ENCODE measurements at regions not wholly inside any gene's neighbourhood (a gene's known extent, or its start where the extent isn't known, plus 50 kb on each side); places are given as distances from the start of the nearest gene placed in this dataset.

DNA sequence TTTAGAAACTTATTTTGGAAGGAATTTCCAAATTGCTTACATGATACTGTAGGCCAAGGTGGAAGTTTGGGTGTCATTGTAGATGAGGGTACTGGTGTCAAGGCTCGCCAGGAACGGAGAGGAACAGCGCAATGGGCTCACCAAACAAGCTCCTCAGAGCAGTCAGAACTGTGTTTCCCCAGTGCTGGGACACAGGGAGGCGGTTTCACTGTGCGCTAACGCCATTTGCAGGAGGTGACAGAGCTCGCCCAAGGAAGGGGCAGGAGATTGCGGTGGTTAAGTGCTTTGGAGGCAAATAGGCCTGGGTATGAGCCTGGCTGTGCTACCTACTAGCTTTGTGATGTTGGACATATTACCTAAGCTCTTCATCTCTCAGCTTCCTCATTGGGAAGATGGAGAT is 57.3 kb downstream of the HHEX start:
- H3K4me3 ChIP-seq (ENCODE audit: low read depth, low read length) = no peak overlapping the region
- in situ Hi-C loops (cut with HindIII; ENCODE audit: low sequenced_read_pairs) = no loop called here
- TF ChIP-seq, protein P1, sequence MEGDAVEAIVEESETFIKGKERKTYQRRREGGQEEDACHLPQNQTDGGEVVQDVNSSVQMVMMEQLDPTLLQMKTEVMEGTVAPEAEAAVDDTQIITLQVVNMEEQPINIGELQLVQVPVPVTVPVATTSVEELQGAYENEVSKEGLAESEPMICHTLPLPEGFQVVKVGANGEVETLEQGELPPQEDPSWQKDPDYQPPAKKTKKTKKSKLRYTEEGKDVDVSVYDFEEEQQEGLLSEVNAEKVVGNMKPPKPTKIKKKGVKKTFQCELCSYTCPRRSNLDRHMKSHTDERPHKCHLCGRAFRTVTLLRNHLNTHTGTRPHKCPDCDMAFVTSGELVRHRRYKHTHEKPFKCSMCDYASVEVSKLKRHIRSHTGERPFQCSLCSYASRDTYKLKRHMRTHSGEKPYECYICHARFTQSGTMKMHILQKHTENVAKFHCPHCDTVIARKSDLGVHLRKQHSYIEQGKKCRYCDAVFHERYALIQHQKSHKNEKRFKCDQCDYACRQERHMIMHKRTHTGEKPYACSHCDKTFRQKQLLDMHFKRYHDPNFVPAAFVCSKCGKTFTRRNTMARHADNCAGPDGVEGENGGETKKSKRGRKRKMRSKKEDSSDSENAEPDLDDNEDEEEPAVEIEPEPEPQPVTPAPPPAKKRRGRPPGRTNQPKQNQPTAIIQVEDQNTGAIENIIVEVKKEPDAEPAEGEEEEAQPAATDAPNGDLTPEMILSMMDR (IDR thresholded peaks at IDR 0.05; ENCODE audit: low read depth, low read length) = no peak
- DNase-seq (ENCODE audit: low read depth, low spot score) = no peak

DNA sequence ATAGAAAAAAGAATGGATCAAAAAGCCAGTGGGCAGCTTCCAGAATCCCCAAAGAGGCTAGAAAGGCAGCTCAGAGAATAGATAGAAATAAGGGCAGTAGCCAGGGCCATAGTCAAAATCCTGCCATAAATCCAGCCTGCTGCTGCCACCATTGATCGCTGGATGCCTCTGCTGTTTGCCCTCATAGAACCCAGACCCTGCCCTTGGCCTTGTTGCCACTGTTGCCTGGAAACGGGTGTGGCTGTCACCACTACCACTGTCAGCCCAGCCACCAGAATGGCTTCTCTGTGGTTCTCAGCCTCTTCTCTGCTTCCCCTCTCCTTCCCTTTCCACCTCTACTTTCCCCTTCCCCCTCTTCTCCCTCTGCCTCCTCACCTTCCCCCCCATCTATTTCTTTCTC is 57.8 kb downstream of the HHEX start:
- in situ Hi-C loops (cut with HindIII; ENCODE audit: low sequenced_read_pairs) = no loop called here
- TF ChIP-seq, protein P1 (IDR thresholded peaks at IDR 0.05; ENCODE audit: low read depth, low read length) = no peak
- H3K4me3 ChIP-seq (ENCODE audit: low read depth, low read length) = no peak overlapping the region
- no peak for DNase-seq (ENCODE audit: low read depth, low spot score)

DNA sequence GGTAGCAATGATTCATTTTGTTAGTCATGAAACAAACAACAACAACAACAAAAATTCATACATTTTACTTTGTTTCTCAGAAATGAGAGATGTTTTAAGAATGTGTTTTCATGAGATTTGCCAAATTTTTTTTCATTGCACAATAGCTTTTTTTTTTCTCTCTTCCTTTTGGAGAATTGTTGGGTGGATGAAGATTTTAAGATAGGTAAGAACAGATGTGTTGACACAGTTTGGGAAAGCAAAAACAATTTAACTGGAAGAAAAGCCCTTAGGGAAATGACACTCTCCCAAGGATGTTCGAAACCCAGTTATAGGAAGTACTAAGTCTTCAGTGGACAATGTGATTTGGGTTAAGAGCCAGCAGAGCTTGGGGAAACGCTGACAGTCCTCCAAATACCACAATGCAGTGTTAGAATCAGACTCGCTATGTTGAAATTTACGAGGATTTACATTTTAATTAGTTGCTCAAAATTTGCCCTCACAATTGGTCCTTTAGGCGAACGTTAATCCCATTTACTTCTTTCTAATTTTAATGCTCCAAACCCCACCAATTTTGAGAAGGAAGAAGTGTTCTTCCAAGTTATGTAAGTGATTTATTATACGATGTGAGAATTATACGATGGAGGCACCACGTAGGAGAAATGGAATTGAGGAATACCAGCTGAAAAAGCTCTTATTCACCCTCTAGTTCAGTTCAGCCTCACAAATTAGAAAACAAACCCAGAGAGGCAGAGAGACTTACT is 61.2 kb downstream of the HHEX start:
- no peak for DNase-seq (ENCODE audit: low read depth, low spot score)
- in situ Hi-C loops (cut with HindIII; ENCODE audit: low sequenced_read_pairs) = no loop called here
- H3K4me3 ChIP-seq (ENCODE audit: low read depth, low read length) = no peak overlapping the region
- TF ChIP-seq, protein P1 (IDR thresholded peaks at IDR 0.05; ENCODE audit: low read depth, low read length) = no peak

DNA sequence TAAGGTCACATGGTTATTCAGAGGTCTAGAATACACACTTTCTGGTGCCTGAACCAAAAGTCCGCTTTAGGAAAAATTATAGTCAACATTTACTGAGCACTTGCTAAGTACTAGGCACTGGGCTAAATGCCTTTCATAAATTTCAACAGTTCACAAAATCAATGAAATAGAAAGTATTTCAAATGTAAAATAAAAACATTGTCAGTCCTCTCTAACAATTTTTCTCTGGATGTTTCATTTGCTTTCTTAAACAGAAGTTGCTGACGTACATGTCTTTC is 61.7 kb downstream of the HHEX start:
- H3K4me3 ChIP-seq (ENCODE audit: low read depth, low read length) = no peak overlapping the region
- no peak for DNase-seq (ENCODE audit: low read depth, low spot score)
- in situ Hi-C loops (cut with HindIII; ENCODE audit: low sequenced_read_pairs) = no loop called here
- TF ChIP-seq, protein P1 (IDR thresholded peaks at IDR 0.05; ENCODE audit: low read depth, low read length) = no peak

DNA sequence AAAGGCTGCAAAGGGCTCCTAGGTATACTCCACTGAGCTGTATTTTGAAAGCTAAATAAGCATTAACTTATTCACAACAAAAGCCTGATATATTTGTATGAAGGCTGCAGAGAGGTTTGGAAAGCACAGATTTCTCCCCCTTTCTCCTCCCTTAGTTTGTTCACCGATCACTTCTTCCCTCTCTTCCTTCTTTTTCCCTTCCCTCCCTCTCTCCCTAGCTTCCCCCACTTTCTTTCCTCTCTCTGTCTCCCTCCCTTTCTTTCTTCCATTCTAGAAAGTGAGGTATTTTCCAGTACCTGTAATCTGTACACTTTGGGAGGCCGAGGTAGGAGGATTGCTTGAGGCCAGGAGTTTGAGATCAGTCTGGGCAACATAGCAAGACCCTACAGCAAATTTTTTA is 62.1 kb downstream of the HHEX start:
- TF ChIP-seq, protein P1 (IDR thresholded peaks at IDR 0.05; ENCODE audit: low read depth, low read length) = no peak
- in situ Hi-C loops (cut with HindIII; ENCODE audit: low sequenced_read_pairs) = no loop called here
- no peak for DNase-seq (ENCODE audit: low read depth, low spot score)
- no peak overlapping the region for H3K4me3 ChIP-seq (ENCODE audit: low read depth, low read length)

DNA sequence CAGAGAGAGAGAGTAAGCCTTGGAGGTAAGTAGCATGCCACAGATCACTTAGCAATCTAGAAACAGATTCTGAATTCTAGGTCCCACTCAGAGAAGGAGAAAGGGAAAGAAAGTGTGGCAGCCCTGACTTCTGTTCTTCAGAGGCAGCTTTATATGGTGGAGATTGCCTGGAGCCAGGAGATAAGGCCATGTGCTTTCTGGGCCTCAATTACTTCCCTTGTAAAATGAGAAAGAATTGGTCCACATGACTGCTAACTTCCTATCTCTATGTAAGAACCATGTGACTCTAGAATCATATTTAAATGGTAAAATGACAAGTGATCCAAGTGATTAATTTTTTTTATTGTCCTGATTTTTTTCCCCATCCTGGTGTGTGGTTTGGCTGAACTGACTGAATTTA is 64.1 kb downstream of the HHEX start:
- TF ChIP-seq, protein P1 (IDR thresholded peaks at IDR 0.05; ENCODE audit: low read depth, low read length) = no peak
- in situ Hi-C loops (cut with HindIII; ENCODE audit: low sequenced_read_pairs) = no loop called here

DNA sequence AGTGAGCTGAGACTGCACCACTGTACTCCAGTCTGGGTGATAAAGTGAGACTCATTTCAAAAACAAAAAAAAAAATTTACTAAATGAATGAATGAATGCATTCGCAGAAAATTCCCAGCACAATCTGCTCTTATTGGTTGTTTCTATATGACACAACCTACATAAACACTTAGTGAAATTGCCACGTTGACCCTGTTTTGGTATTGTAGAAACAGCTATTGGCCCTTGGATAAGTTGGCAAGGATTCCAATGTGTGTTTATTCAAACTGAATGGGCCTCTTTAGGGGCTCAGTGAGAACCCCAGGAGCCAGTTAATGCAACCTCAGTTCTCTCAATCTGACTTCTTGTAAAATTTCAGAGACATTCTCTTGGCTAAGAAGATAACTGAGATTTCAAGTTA is 66.0 kb downstream of the HHEX start:
- in situ Hi-C loops (cut with HindIII; ENCODE audit: low sequenced_read_pairs) = no loop called here
- TF ChIP-seq, protein P1 (IDR thresholded peaks at IDR 0.05; ENCODE audit: low read depth, low read length) = no peak
- no peak for DNase-seq (ENCODE audit: low read depth, low spot score)
- H3K4me3 ChIP-seq (ENCODE audit: low read depth, low read length) = no peak overlapping the region

More for the DNA sequence above, 64.1 kb downstream of the HHEX start:
- DNase-seq (ENCODE audit: low read depth, low spot score) = no peak
- no peak overlapping the region for H3K4me3 ChIP-seq (ENCODE audit: low read depth, low read length)

Measured in astrocyte of the spinal cord (primary cell).